VCaP (cell line): ENCODE measurements at regions not wholly inside any gene's neighbourhood (a gene's known extent, or its start where the extent isn't known, plus 50 kb on each side); places are given as distances from the start of the nearest gene placed in this dataset.

Experiments used
- H3K27ac ChIP-seq: fragments of 450-650 bp; 2 replicates; pipeline ENCODE4 v1.5.1; 2017
- CTCF ChIP-seq: fragments of 450-650 bp; conservative IDR thresholded peaks from 2 replicates; pipeline ENCODE4 v1.5.1; 2017; ENCODE audit warnings: mild to moderate bottlenecking, moderate library complexity

GRCh38 chr17:34845296-34845695 lies 116.0 kb downstream of the CCT6B start:
- no peak overlapping the region for H3K27ac ChIP-seq
- no peak for TF ChIP-seq CTCF

GRCh38 chr17:34843682-34844081 lies 117.6 kb downstream of the CCT6B start:
- no peak overlapping the region for H3K27ac ChIP-seq
- no peak for TF ChIP-seq CTCF

- H3K27ac ChIP-seq: no peak overlapping the region
- TF ChIP-seq CTCF: no peak
Observed at GRCh38 chr17:34842235-34842634, 119.0 kb downstream of the CCT6B start.

GRCh38 chr17:34841467-34841866 lies 119.8 kb downstream of the CCT6B start:
- 0 out of 2 replicates have a peak, but pooled peaks have one; percentile 9 for TF ChIP-seq CTCF
- no peak overlapping the region for H3K27ac ChIP-seq

- TF ChIP-seq CTCF: no peak
- H3K27ac ChIP-seq: no peak overlapping the region
Observed at GRCh38 chr17:34840750-34841149, 120.5 kb downstream of the CCT6B start.

- H3K27ac ChIP-seq: no peak overlapping the region
- TF ChIP-seq CTCF: no peak
Observed at GRCh38 chr17:34837876-34838478, 123.3 kb downstream of the CCT6B start.

- H3K27ac ChIP-seq: no peak overlapping the region
- TF ChIP-seq CTCF: no peak
Observed at GRCh38 chr17:34832376-34832775, 128.9 kb downstream of the CCT6B start.
